NCI-H2081 (cell line): ENCODE measurements at regions not wholly inside any gene's neighbourhood (a gene's known extent, or its start where the extent isn't known, plus 50 kb on each side); places are given as distances from the start of the nearest gene placed in this dataset.
"Not testable (repeated sequence)": the region's sequence is repeated elsewhere in the genome, so short reads cannot be mapped to it uniquely, and the experiment has no call there.

Source experiments
- DNase-seq, 2 experiments: peaks; one replicate each; lab custom pipeline; 2025; lab: John Stamatoyannopoulos, UW

GRCh38 chr16:66054095-66054494 is 312.4 kb upstream of the CDH5 start:
- no peak for DNase-seq

- no peak for DNase-seq
Observed at GRCh38 chr16:66052745-66053144, 313.7 kb upstream of the CDH5 start.

GRCh38 chr16:66050991-66051390 is 315.5 kb upstream of the CDH5 start:
- no peak for DNase-seq

- DNase-seq: no peak
Observed at GRCh38 chr16:66049865-66050264, 316.6 kb upstream of the CDH5 start.

GRCh38 chr16:66045626-66046025 is 320.9 kb upstream of the CDH5 start:
- DNase-seq: no peak

GRCh38 chr16:66044556-66044955 is 321.9 kb upstream of the CDH5 start:
- no peak for DNase-seq

- no peak for DNase-seq
Observed at GRCh38 chr16:66044089-66044488, 322.4 kb upstream of the CDH5 start.

GRCh38 chr16:66043326-66043725 is 323.2 kb upstream of the CDH5 start:
- no peak for DNase-seq

GRCh38 chr16:66042341-66042740 is 324.1 kb upstream of the CDH5 start:
- DNase-seq: no peak

GRCh38 chr16:66041907-66042306 is 324.6 kb upstream of the CDH5 start:
- no peak for DNase-seq

GRCh38 chr16:66039793-66040192 is 326.7 kb upstream of the CDH5 start:
- no peak for DNase-seq

- DNase-seq: no peak
Observed at GRCh38 chr16:66036793-66037715, 329.4 kb upstream of the CDH5 start.

GRCh38 chr16:66036184-66036583 is 330.3 kb upstream of the CDH5 start:
- no peak for DNase-seq

GRCh38 chr16:66035096-66035495 is 331.4 kb upstream of the CDH5 start:
- DNase-seq: no peak

- no peak for DNase-seq
Observed at GRCh38 chr16:66032841-66033240, 333.6 kb upstream of the CDH5 start.

- no peak for DNase-seq
Observed at GRCh38 chr16:66030036-66030435, 336.5 kb upstream of the CDH5 start.

- no peak for DNase-seq
Observed at GRCh38 chr16:66028510-66029216, 337.8 kb upstream of the CDH5 start.

- DNase-seq: no peak
Observed at GRCh38 chr16:66026787-66027330, 339.6 kb upstream of the CDH5 start.

- DNase-seq: no peak
Observed at GRCh38 chr16:66026211-66026610, 340.3 kb upstream of the CDH5 start.

- DNase-seq: no peak
Observed at GRCh38 chr16:66025751-66026150, 340.7 kb upstream of the CDH5 start.

- not testable (repeated sequence) for DNase-seq
Observed at GRCh38 chr16:66024567-66024966, 341.9 kb upstream of the CDH5 start.

- no peak for DNase-seq
Observed at GRCh38 chr16:66023481-66023880, 343.0 kb upstream of the CDH5 start.

- DNase-seq: no peak
Observed at GRCh38 chr16:66020642-66021041, 345.8 kb upstream of the CDH5 start.
